Psoas muscle (tissue), 7 donors: ENCODE measurements at regions not wholly inside any gene's neighbourhood (a gene's known extent, or its start where the extent isn't known, plus 50 kb on each side); places are given as distances from the start of the nearest gene placed in this dataset.

ENCODE experiments used
- ATAC-seq, 4 donors: fragments of 200-7000 bp; cut with Tn5 transposase; one replicate each; pipeline ENCODE4 v1.9.1; 2020; ENCODE audit warnings: moderate library complexity in 3 of 4, mild to moderate bottlenecking in 2 of 4
- DNase-seq, 2 donors: peaks; one replicate each; pipeline ENCODE4 v3.0.0-alpha.2; 2020
- H3K27ac ChIP-seq: fragments of 200-600 bp; one replicate; pipeline ENCODE4 v1.8.0; 2022
- H3K27me3 ChIP-seq, 3 donors: fragments of 200-600 bp in 1 of 3; one replicate each; pipeline versions ENCODE4 v1.6.1 to v1.8.0; 2013 to 2022; ENCODE audit warnings: low read length in 2 of 3, mild to moderate bottlenecking in 2 of 3, moderate library complexity in 1 of 3; ENCODE audit not compliant: insufficient read depth in 3 of 3
- H3K36me3 ChIP-seq, 2 donors: fragments of 200-600 bp in 1 of 2; one replicate each; pipeline versions ENCODE4 v1.6.1 to v1.8.0; 2013 to 2022; ENCODE audit warnings: low read depth in 1 of 2, mild to moderate bottlenecking in 1 of 2, moderate library complexity in 1 of 2; ENCODE audit not compliant: insufficient read depth in 1 of 2
- H3K4me1 ChIP-seq: fragments of 200-600 bp; one replicate; pipeline ENCODE4 v1.8.0; 2022
- H3K4me3 ChIP-seq: fragments of 200-600 bp; one replicate; pipeline ENCODE4 v1.8.0; 2022; ENCODE audit warnings: mild to moderate bottlenecking
- H3K9me3 ChIP-seq: fragments of 200-600 bp; one replicate; pipeline ENCODE4 v1.8.0; 2022
- CTCF ChIP-seq: fragments of 200-600 bp; IDR thresholded peaks from one replicate; pipeline ENCODE4 v1.8.0; 2022; ENCODE audit warnings: antibody characterized with exemption
- WGBS, 3 donors: extraction: QIAGEN DNeasy Blood & Tissue Kit; methylation state at CpG; one replicate each; pipeline versions ENCODE4 v1.1.6 to v1.1.7; 2013; 5-methylcytosine and 5-hydroxymethylcytosine counted together
- intact Hi-C, 2 donors: fragments of 100-400 bp; cut with DNase I; formaldehyde crosslinking; loops; one replicate each; pipeline versions ENCODE4 v1.11.0 to v1.14.2; 2022
- donor health status: healthy with polysubstance abuse.
- donor health status: DM: no; HTN: no; CAD: no; lungs with moderate emphysema.
- donor health status: Bipolar disorder and iron deficiency.
- donor health status: healthy.
- donor health status: DM: yes; HTN: yes; CAD: no.
- donor health status: DM: no; HTN: no; CAD: no.
- donor health status: DM: yes; HTN: yes; CAD: no.

- 35 to 46% (median 37%) methylated on average over 1 of the region's 1 CpG for whole genome bisulfite sequencing, 3 donors
- H3K36me3 ChIP-seq = no peaks in the 10 kb centered on the region
- no peaks in the 10 kb centered on the region for H3K27me3 ChIP-seq
- DNase-seq (no peak), ATAC-seq (no peak)
- H3K4me1 ChIP-seq = no peaks in the 10 kb centered on the region
- H3K9me3 ChIP-seq = peaks cover 2% of the 10 kb centered on the region
- H3K4me3 ChIP-seq = no peak overlapping the region
- no peak for TF ChIP-seq CTCF
- H3K27ac ChIP-seq = no peak overlapping the region
- intact Hi-C loops = no loop called here
Measured at GRCh38 chr13:106967391-106967790, 399.5 kb upstream of the ARGLU1 start.

GRCh38 chr13:106963151-106963550, 395.2 kb upstream of the ARGLU1 start:
- ATAC-seq (no peak), DNase-seq (no peak)
- intact Hi-C loops = no loop called here
- peaks cover 2% of the 10 kb centered on the region for H3K9me3 ChIP-seq
- no peaks in the 10 kb centered on the region for H3K36me3 ChIP-seq
- H3K4me3 ChIP-seq = no peak overlapping the region
- no peaks in the 10 kb centered on the region for H3K27me3 ChIP-seq
- no peaks in the 10 kb centered on the region for H3K4me1 ChIP-seq
- H3K27ac ChIP-seq = no peak overlapping the region
- 33 to 49% (median 43%) methylated on average over 2 of the region's 2 CpGs for WGBS, 3 donors
- no peak for TF ChIP-seq CTCF

GRCh38 chr13:106961651-106962050, 393.7 kb upstream of the ARGLU1 start:
- intact Hi-C loops = no loop called here
- 70 to 74% (median 73%) methylated on average over 2 of the region's 2 CpGs for WGBS, 3 donors
- no peaks in the 10 kb centered on the region for H3K4me1 ChIP-seq
- H3K4me3 ChIP-seq = no peak overlapping the region
- no peak for TF ChIP-seq CTCF
- H3K36me3 ChIP-seq = no peaks in the 10 kb centered on the region
- peaks cover 1% of the 10 kb centered on the region for H3K9me3 ChIP-seq
- no peak for DNase-seq
- no peaks in the 10 kb centered on the region for H3K27me3 ChIP-seq
- no peak for ATAC-seq
- H3K27ac ChIP-seq = no peak overlapping the region

GRCh38 chr13:106961216-106961615, 393.3 kb upstream of the ARGLU1 start:
- WGBS, 3 donors = 68 to 80% (median 73%) methylated on average over 1 of the region's 1 CpG
- ATAC-seq (no peak), DNase-seq (no peak)
- no peaks in the 10 kb centered on the region for H3K27me3 ChIP-seq
- no peak for TF ChIP-seq CTCF
- H3K27ac ChIP-seq = no peak overlapping the region
- intact Hi-C loops = no loop called here
- no peaks in the 10 kb centered on the region for H3K9me3 ChIP-seq
- H3K36me3 ChIP-seq = no peaks in the 10 kb centered on the region
- H3K4me3 ChIP-seq = no peak overlapping the region
- no peaks in the 10 kb centered on the region for H3K4me1 ChIP-seq

- Histone ChIP-seq H3K36me3 (no peaks in the 10 kb centered on the region), H3K4me3 (no peak overlapping the region), H3K27me3 (no peaks in the 10 kb centered on the region), H3K9me3 (no peaks in the 10 kb centered on the region), H3K4me1 (no peaks in the 10 kb centered on the region), H3K27ac (no peak overlapping the region)
- TF ChIP-seq CTCF = no peak
- ATAC-seq = no peak
- 92 to 94% (median 94%) methylated on average over 3 of the region's 3 CpGs for WGBS, 3 donors
- intact Hi-C loops = no loop called here
- DNase-seq = no peak
Measured at GRCh38 chr13:106958621-106959048, 390.7 kb upstream of the ARGLU1 start.
